ENCODE measurements at regions not wholly inside any gene's neighbourhood (a gene's known extent, or its start where the extent isn't known, plus 50 kb on each side); places are given as distances from the start of the nearest gene placed in this dataset.

- Histone ChIP-seq H3K9me3 (ENCODE audit: control insufficient read depth in 2 of 2, low read length in 2 of 2) (no peaks in the 10 kb centered on the region), H3K4me1 (ENCODE audit: control insufficient read depth in 2 of 2, insufficient read depth in 2 of 2, low read length in 2 of 2) (no peaks in the 10 kb centered on the region), H3K27me3 (ENCODE audit: control insufficient read depth in 2 of 2, insufficient read depth in 2 of 2, low read length in 2 of 2) (no peaks in the 10 kb centered on the region), H3K9ac (ENCODE audit: low read depth in 1 of 2, low read length in 2 of 2) (no peak overlapping the region), H3K27ac (ENCODE audit: low read depth in 2 of 2, low read length in 2 of 2) (no peak overlapping the region), H3K4me3 (ENCODE audit: low read length in 2 of 2) (no peak overlapping the region), H3K36me3 (ENCODE audit: control insufficient read depth in 2 of 2, insufficient read depth in 2 of 2, low read length in 2 of 2) (no peaks in the 10 kb centered on the region)
Measured at GRCh38 chr3:159897331-159898075, 91.1 kb upstream of the IL12A start.

DNA sequence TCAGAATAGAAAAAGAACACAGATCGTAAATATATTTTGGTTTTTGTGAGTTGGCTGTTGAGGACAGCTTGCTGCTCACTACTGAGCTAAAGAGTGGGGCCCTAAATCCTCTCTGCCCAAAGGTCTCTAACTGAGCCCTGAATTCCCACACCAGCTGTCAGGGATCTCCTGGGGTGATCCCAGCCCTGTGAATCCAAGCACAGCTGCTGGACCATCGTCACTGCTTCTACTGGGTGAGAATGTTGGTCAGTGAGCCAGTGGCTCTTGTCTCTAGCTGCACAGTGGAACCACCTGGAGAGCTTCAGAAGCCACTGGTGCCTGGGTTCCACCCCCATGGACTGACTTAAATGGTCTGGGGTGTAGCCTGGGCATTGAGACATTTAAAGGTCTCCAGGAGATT, 90.5 kb upstream of the IL12A start:
- H3K9ac ChIP-seq (ENCODE audit: low read depth in 1 of 2, low read length in 2 of 2), result no peak overlapping the region
- no peaks in the 10 kb centered on the region for H3K4me1 ChIP-seq (ENCODE audit: control insufficient read depth in 2 of 2, insufficient read depth in 2 of 2, low read length in 2 of 2)
- no peak overlapping the region for H3K27ac ChIP-seq (ENCODE audit: low read depth in 2 of 2, low read length in 2 of 2)
- H3K27me3 ChIP-seq (ENCODE audit: control insufficient read depth in 2 of 2, insufficient read depth in 2 of 2, low read length in 2 of 2), result no peaks in the 10 kb centered on the region
- no peaks in the 10 kb centered on the region for H3K9me3 ChIP-seq (ENCODE audit: control insufficient read depth in 2 of 2, low read length in 2 of 2)
- no peaks in the 10 kb centered on the region for H3K36me3 ChIP-seq (ENCODE audit: control insufficient read depth in 2 of 2, insufficient read depth in 2 of 2, low read length in 2 of 2)
- H3K4me3 ChIP-seq (ENCODE audit: low read length in 2 of 2), result no peak overlapping the region

GRCh38 chr3:159899166-159899565, 89.5 kb upstream of the IL12A start:
- Histone ChIP-seq H3K36me3 (ENCODE audit: control insufficient read depth in 2 of 2, insufficient read depth in 2 of 2, low read length in 2 of 2) (no peaks in the 10 kb centered on the region), H3K27ac (ENCODE audit: low read depth in 2 of 2, low read length in 2 of 2) (no peak overlapping the region), H3K4me1 (ENCODE audit: control insufficient read depth in 2 of 2, insufficient read depth in 2 of 2, low read length in 2 of 2) (no peaks in the 10 kb centered on the region), H3K27me3 (ENCODE audit: control insufficient read depth in 2 of 2, insufficient read depth in 2 of 2, low read length in 2 of 2) (no peaks in the 10 kb centered on the region), H3K9me3 (ENCODE audit: control insufficient read depth in 2 of 2, low read length in 2 of 2) (no peaks in the 10 kb centered on the region), H3K4me3 (ENCODE audit: low read length in 2 of 2) (no peak overlapping the region), H3K9ac (ENCODE audit: low read depth in 1 of 2, low read length in 2 of 2) (no peak overlapping the region)

GRCh38 chr3:159902546-159903314, 85.9 kb upstream of the IL12A start:
- H3K9ac ChIP-seq (ENCODE audit: low read depth in 1 of 2, low read length in 2 of 2), result no peak overlapping the region
- H3K27me3 ChIP-seq (ENCODE audit: control insufficient read depth in 2 of 2, insufficient read depth in 2 of 2, low read length in 2 of 2), result no peaks in the 10 kb centered on the region
- H3K36me3 ChIP-seq (ENCODE audit: control insufficient read depth in 2 of 2, insufficient read depth in 2 of 2, low read length in 2 of 2), result no peaks in the 10 kb centered on the region
- H3K4me3 ChIP-seq (ENCODE audit: low read length in 2 of 2), result no peak overlapping the region
- no peak overlapping the region for H3K27ac ChIP-seq (ENCODE audit: low read depth in 2 of 2, low read length in 2 of 2)
- H3K9me3 ChIP-seq (ENCODE audit: control insufficient read depth in 2 of 2, low read length in 2 of 2), result no peaks in the 10 kb centered on the region
- no peaks in the 10 kb centered on the region for H3K4me1 ChIP-seq (ENCODE audit: control insufficient read depth in 2 of 2, insufficient read depth in 2 of 2, low read length in 2 of 2)

DNA sequence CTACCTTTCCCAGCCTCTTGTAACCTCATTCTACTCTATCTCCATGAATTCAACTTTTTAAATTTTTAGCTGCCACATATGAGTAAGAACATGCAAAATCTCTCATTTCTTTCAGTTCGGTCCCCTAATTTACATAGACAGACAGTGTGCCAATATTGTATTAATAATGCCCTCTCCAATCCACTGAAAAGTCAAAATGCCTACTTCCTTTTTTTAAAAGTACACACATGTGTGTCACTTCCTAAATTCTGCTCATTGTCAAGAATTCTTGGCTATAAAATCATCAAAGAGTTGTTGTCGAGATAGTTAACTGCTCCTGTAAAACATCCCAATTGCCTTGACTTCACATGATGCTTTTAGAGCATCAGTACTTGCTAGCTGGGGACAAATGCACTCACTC, 84.2 kb upstream of the IL12A start:
- Histone ChIP-seq H3K9me3 (ENCODE audit: control insufficient read depth in 2 of 2, low read length in 2 of 2) (no peaks in the 10 kb centered on the region), H3K9ac (ENCODE audit: low read depth in 1 of 2, low read length in 2 of 2) (no peak overlapping the region), H3K27me3 (ENCODE audit: control insufficient read depth in 2 of 2, insufficient read depth in 2 of 2, low read length in 2 of 2) (no peaks in the 10 kb centered on the region), H3K36me3 (ENCODE audit: control insufficient read depth in 2 of 2, insufficient read depth in 2 of 2, low read length in 2 of 2) (no peaks in the 10 kb centered on the region), H3K4me1 (ENCODE audit: control insufficient read depth in 2 of 2, insufficient read depth in 2 of 2, low read length in 2 of 2) (no peaks in the 10 kb centered on the region), H3K27ac (ENCODE audit: low read depth in 2 of 2, low read length in 2 of 2) (no peak overlapping the region), H3K4me3 (ENCODE audit: low read length in 2 of 2) (no peak overlapping the region)

DNA sequence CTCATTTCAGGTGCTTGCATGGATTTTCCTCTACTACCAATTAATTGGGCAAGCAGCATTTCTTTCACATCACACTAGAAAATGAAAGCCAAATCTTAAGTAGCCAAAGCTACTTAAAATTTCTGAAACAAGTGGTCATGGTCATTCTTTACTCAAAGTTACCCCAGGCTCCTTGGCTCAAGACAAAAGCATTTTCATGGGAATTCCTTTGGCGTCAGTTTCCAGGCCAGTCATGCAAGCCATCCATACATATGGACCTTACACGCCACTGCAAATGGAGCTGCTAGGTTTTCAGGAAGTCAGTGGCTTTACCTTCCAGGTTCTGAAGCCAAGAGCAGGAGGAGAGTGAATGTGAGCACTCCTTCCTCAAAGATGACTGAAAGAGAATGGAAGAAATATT, 83.7 kb upstream of the IL12A start:
- Histone ChIP-seq H3K36me3 (ENCODE audit: control insufficient read depth in 2 of 2, insufficient read depth in 2 of 2, low read length in 2 of 2) (no peaks in the 10 kb centered on the region), H3K9me3 (ENCODE audit: control insufficient read depth in 2 of 2, low read length in 2 of 2) (no peaks in the 10 kb centered on the region), H3K27me3 (ENCODE audit: control insufficient read depth in 2 of 2, insufficient read depth in 2 of 2, low read length in 2 of 2) (no peaks in the 10 kb centered on the region), H3K4me1 (ENCODE audit: control insufficient read depth in 2 of 2, insufficient read depth in 2 of 2, low read length in 2 of 2) (no peaks in the 10 kb centered on the region), H3K4me3 (ENCODE audit: low read length in 2 of 2) (no peak overlapping the region), H3K9ac (ENCODE audit: low read depth in 1 of 2, low read length in 2 of 2) (no peak overlapping the region), H3K27ac (ENCODE audit: low read depth in 2 of 2, low read length in 2 of 2) (no peak overlapping the region)

DNA sequence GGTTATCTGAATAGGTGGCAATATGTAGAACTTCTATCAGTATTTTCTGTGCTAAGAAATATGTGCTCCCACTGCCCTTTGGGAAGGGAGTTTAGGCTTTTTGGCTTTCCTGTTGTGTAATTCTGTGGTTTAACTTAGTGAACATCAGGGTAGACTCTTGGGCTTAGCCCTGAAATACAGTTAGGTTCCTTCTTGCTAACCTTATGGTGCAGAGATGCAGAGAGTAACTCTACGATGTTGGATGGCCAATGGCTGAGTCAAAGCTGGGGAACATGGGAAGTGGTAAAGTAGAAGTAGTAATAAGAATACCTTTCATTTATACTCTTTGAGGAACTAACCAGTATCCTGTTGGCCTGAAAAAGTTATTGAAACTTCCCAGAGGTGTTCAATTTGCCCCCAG, 80.8 kb upstream of the IL12A start:
- H3K4me1 ChIP-seq (ENCODE audit: control insufficient read depth in 2 of 2, insufficient read depth in 2 of 2, low read length in 2 of 2), result peaks cover 0 to 5% of the 10 kb centered on the region in 2 donors
- H3K9me3 ChIP-seq (ENCODE audit: control insufficient read depth in 2 of 2, low read length in 2 of 2), result no peaks in the 10 kb centered on the region
- no peak overlapping the region for H3K4me3 ChIP-seq (ENCODE audit: low read length in 2 of 2)
- H3K36me3 ChIP-seq (ENCODE audit: control insufficient read depth in 2 of 2, insufficient read depth in 2 of 2, low read length in 2 of 2), result no peaks in the 10 kb centered on the region
- no peaks in the 10 kb centered on the region for H3K27me3 ChIP-seq (ENCODE audit: control insufficient read depth in 2 of 2, insufficient read depth in 2 of 2, low read length in 2 of 2)
- H3K9ac ChIP-seq (ENCODE audit: low read depth in 1 of 2, low read length in 2 of 2), result no peak overlapping the region
- no peak overlapping the region for H3K27ac ChIP-seq (ENCODE audit: low read depth in 2 of 2, low read length in 2 of 2)

- H3K4me1 ChIP-seq (ENCODE audit: control insufficient read depth in 2 of 2, insufficient read depth in 2 of 2, low read length in 2 of 2), result peaks cover 0 to 5% of the 10 kb centered on the region in 2 donors
- no peaks in the 10 kb centered on the region for H3K27me3 ChIP-seq (ENCODE audit: control insufficient read depth in 2 of 2, insufficient read depth in 2 of 2, low read length in 2 of 2)
- H3K9ac ChIP-seq (ENCODE audit: low read depth in 1 of 2, low read length in 2 of 2), result no peak overlapping the region
- H3K27ac ChIP-seq (ENCODE audit: low read depth in 2 of 2, low read length in 2 of 2), result no peak overlapping the region
- no peaks in the 10 kb centered on the region for H3K9me3 ChIP-seq (ENCODE audit: control insufficient read depth in 2 of 2, low read length in 2 of 2)
- no peaks in the 10 kb centered on the region for H3K36me3 ChIP-seq (ENCODE audit: control insufficient read depth in 2 of 2, insufficient read depth in 2 of 2, low read length in 2 of 2)
- peak overlapping the region; percentile 38 to 59 for H3K4me3 ChIP-seq (ENCODE audit: low read length in 2 of 2)
Measured at GRCh38 chr3:159910991-159911663, 77.5 kb upstream of the IL12A start.

DNA sequence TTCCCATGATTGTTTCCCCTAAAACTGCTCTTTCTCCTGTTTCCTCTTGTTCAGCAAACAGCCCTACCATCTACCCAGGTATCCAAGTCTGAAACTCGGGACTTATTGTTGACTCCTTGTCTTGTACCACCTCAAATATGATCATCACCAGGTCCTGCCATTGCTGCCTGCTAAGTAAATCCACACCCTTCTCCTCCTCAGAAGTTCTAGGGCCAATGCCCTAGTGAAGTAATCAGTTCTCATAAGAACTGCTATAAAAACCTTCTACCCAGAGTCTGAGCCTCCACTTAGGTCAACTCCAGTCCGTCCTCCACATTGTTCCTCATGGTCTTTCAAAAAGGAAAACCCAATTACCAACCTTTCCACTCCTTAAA, 77.0 kb upstream of the IL12A start:
- no peak overlapping the region for H3K27ac ChIP-seq (ENCODE audit: low read depth in 2 of 2, low read length in 2 of 2)
- no peaks in the 10 kb centered on the region for H3K27me3 ChIP-seq (ENCODE audit: control insufficient read depth in 2 of 2, insufficient read depth in 2 of 2, low read length in 2 of 2)
- peaks cover 0 to 5% of the 10 kb centered on the region in 2 donors for H3K4me1 ChIP-seq (ENCODE audit: control insufficient read depth in 2 of 2, insufficient read depth in 2 of 2, low read length in 2 of 2)
- no peaks in the 10 kb centered on the region for H3K36me3 ChIP-seq (ENCODE audit: control insufficient read depth in 2 of 2, insufficient read depth in 2 of 2, low read length in 2 of 2)
- H3K9ac ChIP-seq (ENCODE audit: low read depth in 1 of 2, low read length in 2 of 2), result no peak overlapping the region
- H3K9me3 ChIP-seq (ENCODE audit: control insufficient read depth in 2 of 2, low read length in 2 of 2), result no peaks in the 10 kb centered on the region
- H3K4me3 ChIP-seq (ENCODE audit: low read length in 2 of 2), result peak overlapping the region; percentile 38 to 59

DNA sequence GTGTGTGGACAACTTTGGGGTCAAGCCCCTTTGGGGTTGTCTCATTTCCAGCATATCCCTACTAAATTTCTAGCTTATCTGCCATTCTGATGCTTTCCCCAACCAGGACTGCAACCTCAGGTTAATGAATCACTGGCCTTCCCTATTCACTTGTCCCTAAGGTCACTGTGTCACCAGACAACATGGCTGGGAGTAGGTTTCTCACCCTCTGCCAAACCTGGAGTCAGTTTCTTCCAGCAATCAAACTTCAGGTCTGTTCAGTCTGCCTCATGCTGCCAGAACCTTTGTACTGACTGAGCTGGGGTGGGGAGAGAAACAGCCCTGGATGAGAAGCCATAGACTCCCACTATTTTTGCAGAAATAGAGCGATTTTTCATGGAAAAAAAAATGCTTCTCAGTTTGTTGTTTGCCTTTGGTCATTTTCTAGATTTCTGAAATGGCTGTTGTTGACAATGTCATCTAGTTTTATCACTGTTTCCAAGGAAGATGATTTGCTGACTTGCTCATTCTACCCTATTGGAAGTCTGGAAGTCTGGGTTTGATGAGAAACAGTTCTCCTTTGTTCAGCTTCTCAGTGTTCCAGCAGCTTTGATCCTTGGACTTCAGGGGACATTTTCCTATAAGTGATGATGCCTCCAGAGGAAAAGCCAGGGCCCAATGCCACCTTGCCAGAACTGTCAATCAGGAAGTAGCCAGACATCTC, 74.8 kb upstream of the IL12A start:
- Histone ChIP-seq H3K27ac (ENCODE audit: low read depth in 2 of 2, low read length in 2 of 2) (no peak overlapping the region), H3K36me3 (ENCODE audit: control insufficient read depth in 2 of 2, insufficient read depth in 2 of 2, low read length in 2 of 2) (no peaks in the 10 kb centered on the region), H3K9ac (ENCODE audit: low read depth in 1 of 2, low read length in 2 of 2) (no peak overlapping the region), H3K4me3 (ENCODE audit: low read length in 2 of 2) (no peak overlapping the region), H3K9me3 (ENCODE audit: control insufficient read depth in 2 of 2, low read length in 2 of 2) (no peaks in the 10 kb centered on the region), H3K4me1 (ENCODE audit: control insufficient read depth in 2 of 2, insufficient read depth in 2 of 2, low read length in 2 of 2) (peaks cover 0 to 5% of the 10 kb centered on the region in 2 donors), H3K27me3 (ENCODE audit: control insufficient read depth in 2 of 2, insufficient read depth in 2 of 2, low read length in 2 of 2) (no peaks in the 10 kb centered on the region)

Measured in mucosa of rectum (tissue), 2 donors.